GM23248 (cell line): ENCODE measurements at regions not wholly inside any gene's neighbourhood (a gene's known extent, or its start where the extent isn't known, plus 50 kb on each side); places are given as distances from the start of the nearest gene placed in this dataset.
A peak's percentile ranks its signal among the peaks of the same experiment; 100 is the strongest.

Experiments used
- DNase-seq: peaks from one replicate; pipeline ENCODE4 v3.0.0-alpha.2; 2015
- H2AFZ ChIP-seq: fragments of 200-600 bp; sonication (generic); 2 replicates; pipeline ENCODE4 v1.6.1; 2016; ENCODE audit warnings: antibody characterized with exemption
- H3F3A ChIP-seq: fragments of 200-600 bp; sonication (generic); 2 replicates; pipeline ENCODE4 v1.6.1; 2016; ENCODE audit warnings: mild to moderate bottlenecking, antibody characterized with exemption, mixed run types; ENCODE audit not compliant: insufficient read depth
- H3K27ac ChIP-seq: fragments of 200-600 bp; sonication (generic); 2 replicates; pipeline ENCODE4 v1.5.1; 2016; ENCODE audit warnings: mild to moderate bottlenecking
- H3K27me3 ChIP-seq: fragments of 200-600 bp; sonication (generic); replicated peaks from 2 replicates; pipeline ENCODE4 v1.6.1; 2016; ENCODE audit warnings: mild to moderate bottlenecking; ENCODE audit not compliant: insufficient read depth
- H3K36me3 ChIP-seq: fragments of 200-600 bp; sonication (generic); 2 replicates; pipeline ENCODE4 v1.6.1; 2016; ENCODE audit warnings: low read depth, mild to moderate bottlenecking
- H3K4me1 ChIP-seq: fragments of 200-600 bp; sonication (generic); 2 replicates; pipeline ENCODE4 v1.6.1; 2016; ENCODE audit warnings: mild to moderate bottlenecking; ENCODE audit not compliant: insufficient read depth
- H3K4me2 ChIP-seq: fragments of 200-600 bp; sonication (generic); one replicate; pipeline ENCODE4 v1.6.1; 2016; ENCODE audit warnings: mild to moderate bottlenecking; ENCODE audit not compliant: unreplicated experiment
- H3K4me3 ChIP-seq: fragments of 200-600 bp; sonication (generic); 2 replicates; pipeline ENCODE4 v1.5.1; 2016; ENCODE audit warnings: mild to moderate bottlenecking
- H3K79me2 ChIP-seq: fragments of 200-600 bp; sonication (generic); 2 replicates; pipeline ENCODE4 v1.6.1; 2016; ENCODE audit warnings: mild to moderate bottlenecking; ENCODE audit not compliant: insufficient read depth
- H3K9ac ChIP-seq: fragments of 200-600 bp; sonication (generic); 2 replicates; pipeline ENCODE4 v1.6.1; 2016; ENCODE audit warnings: mild to moderate bottlenecking
- H3K9me2 ChIP-seq: fragments of 200-600 bp; sonication (generic); 2 replicates; pipeline ENCODE4 v1.6.1; 2016; ENCODE audit warnings: mixed run types, mild to moderate bottlenecking, moderate library complexity; ENCODE audit not compliant: insufficient read depth
- H3K9me3 ChIP-seq: fragments of 200-600 bp; sonication (generic); one replicate; pipeline ENCODE4 v1.6.1; 2017; ENCODE audit warnings: low read depth
- H4K20me1 ChIP-seq: fragments of 200-600 bp; sonication (generic); 2 replicates; pipeline ENCODE4 v1.6.0; 2016; ENCODE audit not compliant: insufficient read depth
- EZH2 ChIP-seq: fragments of 200-600 bp; sonication (generic); IDR thresholded peaks from 2 replicates; pipeline ENCODE4 v1.6.1; 2018; ENCODE audit warnings: antibody characterized with exemption, mild to moderate bottlenecking; ENCODE audit not compliant: insufficient read depth, poor library complexity, severe bottlenecking
- EZH2phosphoT487 ChIP-seq: fragments of 200-600 bp; sonication (generic); IDR thresholded peaks from 2 replicates; pipeline ENCODE4 v1.6.1; 2018; ENCODE audit warnings: antibody characterized with exemption, moderate library complexity, mild to moderate bottlenecking, low read depth; ENCODE audit not compliant: insufficient read depth
- WGBS, 2 experiments: methylation state at CpG; one replicate each; pipeline ENCODE4 v1.1.6; 2015 to 2017; ENCODE audit warnings: low lambda C conversion rate in 2 of 2, low coverage in 1 of 2; ENCODE audit errors: missing lambda C conversion rate in 2 of 2; 5-methylcytosine and 5-hydroxymethylcytosine counted together
- in situ Hi-C: fragments of 300-500 bp; cut with MboI; formaldehyde crosslinking; loops from 2 replicates; pipeline ENCODE4 v1.15.0; 2020

DNA sequence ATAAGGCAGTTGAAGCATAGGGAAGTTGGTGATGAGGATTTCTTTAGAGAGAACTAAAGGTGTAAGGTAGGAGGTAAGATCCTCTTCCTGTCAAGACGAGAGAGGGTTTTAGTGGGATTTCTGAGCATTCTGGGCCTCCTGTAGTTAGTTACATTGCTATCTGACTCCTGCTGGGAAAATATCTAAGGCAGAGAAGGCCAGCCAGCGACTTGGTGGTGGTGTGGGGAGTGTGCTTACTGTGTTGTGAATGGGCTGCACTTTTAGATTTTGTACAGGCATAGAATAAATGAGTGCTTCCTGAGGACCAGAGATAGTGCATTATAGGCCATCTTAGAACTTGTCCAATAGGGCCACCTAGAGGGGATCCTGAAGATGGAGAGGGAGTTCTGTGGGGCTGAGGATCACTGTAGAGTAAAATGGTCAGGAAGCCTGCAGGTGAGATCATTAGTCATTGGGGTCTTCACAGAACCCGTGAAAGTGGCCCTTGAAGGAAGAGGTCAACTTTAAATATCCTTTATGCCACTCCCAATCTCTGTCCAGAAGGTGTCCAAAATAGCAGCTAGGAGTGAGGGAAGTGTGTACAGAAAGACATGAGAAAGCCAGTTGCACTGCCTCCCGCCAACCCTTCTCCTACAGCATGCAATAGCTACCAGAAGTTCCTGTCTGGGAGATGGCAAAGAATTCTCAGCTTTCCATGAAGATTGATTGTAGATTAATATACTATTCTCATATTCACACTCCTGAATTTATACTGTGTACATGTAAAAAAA is 266.6 kb downstream of the POLR1F start:
- no peaks in the 10 kb centered on the region for H3K9me3 ChIP-seq
- H4K20me1 ChIP-seq = no peaks in the 10 kb centered on the region
- H3K4me1 ChIP-seq = no peaks in the 10 kb centered on the region
- no peak overlapping the region for H3K4me2 ChIP-seq
- H3K9me2 ChIP-seq = no peaks in the 10 kb centered on the region
- peak; percentile 76 for DNase-seq
- no peak overlapping the region for H3K4me3 ChIP-seq
- H3K9ac ChIP-seq = no peak overlapping the region
- H3F3A ChIP-seq = no peaks in the 10 kb centered on the region
- no peak for TF ChIP-seq EZH2phosphoT487
- TF ChIP-seq EZH2 = no peak
- WGBS, 2 experiments = 58 to 65% methylated on average over 4 of the region's 4 CpGs
- H3K27me3 ChIP-seq = no peaks in the 10 kb centered on the region
- no peaks in the 10 kb centered on the region for H3K79me2 ChIP-seq
- no peaks in the 10 kb centered on the region for H3K36me3 ChIP-seq
- no peak overlapping the region for H2AFZ ChIP-seq
- in situ Hi-C loops = loop anchor here (5.0 to 25.0 kb wide), 3 partner anchors 320 to 1080 kb away; no protein-coding TSS in a partner anchor
- H3K27ac ChIP-seq = no peak overlapping the region

DNA sequence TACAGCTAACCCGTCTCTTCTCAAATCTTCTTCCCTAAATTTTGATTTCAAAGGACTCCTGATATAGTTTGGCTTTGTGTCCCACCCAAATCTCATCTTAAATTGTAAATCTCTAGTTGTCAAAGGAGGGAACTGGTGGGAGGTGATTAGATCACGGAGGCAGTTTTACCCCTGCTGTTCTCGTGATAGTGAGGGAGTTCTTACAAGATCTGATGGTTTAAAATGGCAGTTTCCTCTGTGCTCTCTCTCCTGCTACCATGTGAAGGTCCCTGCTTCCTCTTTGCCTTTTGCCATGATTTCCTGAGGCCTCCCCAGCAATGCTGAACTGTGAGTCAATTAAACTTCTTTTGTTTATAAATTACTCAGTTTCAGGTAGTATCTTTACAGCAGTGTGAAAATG is 269.3 kb downstream of the POLR1F start:
- no peaks in the 10 kb centered on the region for H3K9me2 ChIP-seq
- no peak overlapping the region for H3K4me2 ChIP-seq
- WGBS, 2 experiments = 99 to 100% methylated on average over 3 of the region's 3 CpGs
- no peak overlapping the region for H3K9ac ChIP-seq
- H2AFZ ChIP-seq = no peak overlapping the region
- DNase-seq = no peak
- no peaks in the 10 kb centered on the region for H3K4me1 ChIP-seq
- no peaks in the 10 kb centered on the region for H3K9me3 ChIP-seq
- no peaks in the 10 kb centered on the region for H3F3A ChIP-seq
- no peak overlapping the region for H3K27ac ChIP-seq
- no peaks in the 10 kb centered on the region for H3K79me2 ChIP-seq
- H4K20me1 ChIP-seq = no peaks in the 10 kb centered on the region
- no peaks in the 10 kb centered on the region for H3K36me3 ChIP-seq
- no peak overlapping the region for H3K4me3 ChIP-seq
- TF ChIP-seq EZH2 (no peak), EZH2phosphoT487 (no peak)
- H3K27me3 ChIP-seq = no peaks in the 10 kb centered on the region
- in situ Hi-C loops = loop anchor here (10.0 to 25.0 kb wide), 2 partner anchors 845 to 1077 kb away; no protein-coding TSS in a partner anchor

DNA sequence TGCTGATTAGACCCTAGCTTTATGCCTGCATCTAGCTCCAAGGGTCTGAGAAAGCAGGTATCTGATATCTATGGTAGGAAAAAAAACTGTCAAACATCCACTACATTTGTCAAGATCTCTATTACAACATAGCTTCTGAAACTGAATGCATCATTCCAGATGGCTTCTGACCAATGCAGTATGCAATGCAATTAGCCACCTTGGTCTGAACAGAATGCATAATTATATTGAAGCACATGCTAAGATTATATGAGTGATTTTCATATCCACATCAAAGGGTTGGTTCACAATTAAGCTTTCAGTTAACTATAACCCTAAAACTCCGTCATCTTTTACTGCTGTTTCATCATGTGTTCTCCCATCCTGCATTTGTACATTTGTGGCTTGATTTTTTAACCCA is 271.4 kb downstream of the POLR1F start:
- DNase-seq = peak; percentile 12
- in situ Hi-C loops = loop anchor here (10.0 to 25.0 kb wide), 2 partner anchors 843 to 1075 kb away; no protein-coding TSS in a partner anchor
- 94 to 100% methylated on average over 1 of the region's 1 CpG for WGBS, 2 experiments

DNA sequence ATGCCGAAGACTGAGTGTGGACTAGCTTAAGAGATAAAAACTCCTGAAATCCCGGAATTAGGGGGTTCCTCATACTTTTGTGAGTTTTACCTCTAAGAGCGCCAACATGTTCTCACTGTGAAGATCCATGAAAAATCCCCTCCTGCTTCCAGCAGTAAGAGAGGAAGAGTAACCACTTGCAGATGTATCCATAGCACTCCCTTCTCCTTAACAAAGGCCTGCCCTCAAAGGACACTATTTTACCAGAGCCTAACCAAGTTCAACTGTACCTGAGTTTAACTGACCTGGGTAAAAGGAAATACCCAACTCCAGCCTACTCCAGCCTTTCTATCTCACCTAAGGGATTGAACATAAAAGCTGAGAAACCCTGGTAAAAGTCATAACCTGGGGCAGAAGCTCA is 280.9 kb downstream of the POLR1F start:
- WGBS, 2 experiments = 93 to 96% methylated on average over 3 of the region's 3 CpGs
- no peak overlapping the region for H3K4me2 ChIP-seq
- TF ChIP-seq EZH2 (no peak), EZH2phosphoT487 (no peak)
- no peaks in the 10 kb centered on the region for H4K20me1 ChIP-seq
- no peaks in the 10 kb centered on the region for H3K9me3 ChIP-seq
- H3K27me3 ChIP-seq = no peaks in the 10 kb centered on the region
- H3K4me3 ChIP-seq = no peak overlapping the region
- H3K4me1 ChIP-seq = no peaks in the 10 kb centered on the region
- no peaks in the 10 kb centered on the region for H3K9me2 ChIP-seq
- no peaks in the 10 kb centered on the region for H3F3A ChIP-seq
- in situ Hi-C loops = loop anchor here (25.0 kb wide), 1 partner anchor 1066 kb away; no protein-coding TSS in a partner anchor
- no peak overlapping the region for H2AFZ ChIP-seq
- H3K9ac ChIP-seq = no peak overlapping the region
- H3K27ac ChIP-seq = no peak overlapping the region
- DNase-seq = no peak
- H3K79me2 ChIP-seq = no peaks in the 10 kb centered on the region
- no peaks in the 10 kb centered on the region for H3K36me3 ChIP-seq

More for the DNA sequence above, 271.4 kb downstream of the POLR1F start:
- H2AFZ ChIP-seq = no peak overlapping the region
- H3K27ac ChIP-seq = no peak overlapping the region
- no peaks in the 10 kb centered on the region for H3K27me3 ChIP-seq
- no peaks in the 10 kb centered on the region for H3K9me2 ChIP-seq
- no peaks in the 10 kb centered on the region for H3K9me3 ChIP-seq
- H3K4me3 ChIP-seq = no peak overlapping the region
- H3K4me2 ChIP-seq = no peak overlapping the region
- H3K9ac ChIP-seq = no peak overlapping the region
- no peaks in the 10 kb centered on the region for H3K36me3 ChIP-seq
- H3F3A ChIP-seq = no peaks in the 10 kb centered on the region
- TF ChIP-seq EZH2phosphoT487 = no peak
- TF ChIP-seq EZH2 = no peak
- H3K79me2 ChIP-seq = no peaks in the 10 kb centered on the region
- H4K20me1 ChIP-seq = no peaks in the 10 kb centered on the region
- no peaks in the 10 kb centered on the region for H3K4me1 ChIP-seq
